ENCODE measurements at regions not wholly inside any gene's neighbourhood (a gene's known extent, or its start where the extent isn't known, plus 50 kb on each side); places are given as distances from the start of the nearest gene placed in this dataset.

DNA sequence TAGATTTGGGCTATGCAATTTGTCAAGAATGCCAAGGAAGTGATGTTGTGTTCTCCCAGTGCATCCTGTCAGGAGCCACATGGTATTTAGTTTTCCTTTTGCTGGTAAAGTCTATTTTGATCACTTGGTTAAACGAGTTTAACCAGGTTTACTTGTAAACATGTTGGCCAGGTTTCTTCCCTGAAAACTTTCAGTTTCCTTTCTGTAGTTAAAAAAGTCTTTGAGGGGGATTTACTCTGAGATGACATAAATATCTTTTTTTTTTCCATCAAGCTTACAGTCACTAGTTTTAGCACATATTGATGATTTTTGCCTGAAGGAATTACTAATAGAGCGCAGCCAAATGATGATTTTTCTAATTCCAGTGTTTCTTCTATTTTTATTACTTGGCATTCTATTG lies 320.5 kb downstream of the PHF14 start:
- DNase-seq (ENCODE audit: low read depth, low spot score) = no peak

DNA sequence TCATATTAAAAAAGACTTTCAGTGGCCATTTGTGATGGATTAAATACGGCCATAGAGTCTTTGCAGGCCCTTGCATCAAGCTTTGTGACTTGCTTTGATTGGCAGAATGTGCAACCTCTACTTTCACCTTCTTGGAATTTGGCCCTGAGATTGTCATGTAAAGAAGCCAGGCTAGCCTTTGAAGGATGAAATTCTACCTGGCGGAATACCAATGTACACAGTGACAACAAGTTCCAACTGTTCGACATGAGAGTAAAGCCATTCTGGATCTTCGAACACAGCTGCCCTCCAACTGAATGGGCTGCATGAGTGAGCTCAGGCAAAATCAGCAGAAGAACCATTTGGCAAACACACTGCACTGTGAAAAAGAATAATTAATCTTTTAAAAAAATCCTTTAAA lies 321.3 kb downstream of the PHF14 start:
- peak; percentile 19 for DNase-seq (ENCODE audit: low read depth, low spot score)

DNA sequence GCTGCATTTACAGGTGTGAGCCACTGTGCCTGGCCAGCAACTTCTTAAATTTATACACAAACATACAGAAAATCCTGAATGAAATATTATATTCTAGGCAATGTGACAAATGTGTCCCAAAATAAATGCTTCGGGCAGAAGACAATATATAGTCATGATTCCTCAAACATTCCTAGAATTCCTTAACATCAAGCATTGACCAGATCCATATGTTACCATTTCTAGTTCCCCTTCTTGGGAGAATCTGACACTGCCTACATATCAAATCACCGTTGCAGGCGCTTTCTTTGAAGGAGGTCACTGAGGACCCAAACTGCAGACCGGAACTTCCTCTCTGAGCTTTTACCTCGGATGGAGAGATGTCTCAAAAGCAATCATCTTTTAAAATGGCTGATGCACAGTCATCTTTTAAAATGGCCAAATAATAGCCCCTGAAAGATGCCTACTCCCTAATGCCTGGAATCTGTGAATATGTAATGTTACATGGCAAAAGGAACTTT lies 323.5 kb downstream of the PHF14 start:
- no peak for DNase-seq (ENCODE audit: low read depth, low spot score)

DNA sequence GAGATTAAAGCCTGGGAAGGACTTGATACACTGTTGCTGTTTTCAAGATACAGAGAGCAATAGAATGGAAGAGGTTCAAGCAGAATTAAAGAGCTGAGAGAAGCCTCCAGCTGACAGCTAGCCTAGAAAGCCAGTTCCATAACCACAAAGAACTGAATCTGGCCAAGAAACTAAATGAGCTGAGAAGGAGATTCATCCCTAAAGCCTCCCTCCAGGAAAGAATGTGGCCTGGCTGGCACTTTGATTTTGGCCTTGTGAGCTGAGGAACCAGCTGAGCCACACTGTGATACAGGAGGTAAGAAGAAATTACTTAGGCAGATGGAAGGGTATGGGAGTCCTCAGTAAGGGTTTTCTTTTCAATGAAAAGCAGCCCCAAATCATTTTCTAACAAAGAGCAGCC lies 324.1 kb downstream of the PHF14 start:
- DNase-seq (ENCODE audit: low read depth, low spot score) = peak; percentile 73

DNA sequence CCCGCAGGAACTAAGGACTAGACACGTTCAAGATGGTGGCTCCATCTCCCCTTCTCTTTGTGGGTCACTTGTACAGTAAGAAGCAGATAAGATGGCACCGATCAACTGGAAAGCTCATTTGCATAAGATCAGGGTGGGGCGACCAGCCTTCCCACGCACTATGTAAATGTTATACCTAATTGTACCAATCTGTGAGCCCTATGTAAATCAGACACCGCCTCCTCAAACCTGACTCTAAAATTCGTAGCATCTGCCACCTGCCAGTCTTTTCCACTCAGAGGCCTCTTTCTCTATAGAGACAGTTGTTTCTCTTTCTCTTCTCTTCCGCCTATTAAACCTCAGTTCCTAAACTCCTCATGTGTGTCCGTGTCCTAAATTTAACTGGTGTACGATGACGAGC lies 324.5 kb downstream of the PHF14 start:
- DNase-seq (ENCODE audit: low read depth, low spot score) = peak; percentile 5

DNA sequence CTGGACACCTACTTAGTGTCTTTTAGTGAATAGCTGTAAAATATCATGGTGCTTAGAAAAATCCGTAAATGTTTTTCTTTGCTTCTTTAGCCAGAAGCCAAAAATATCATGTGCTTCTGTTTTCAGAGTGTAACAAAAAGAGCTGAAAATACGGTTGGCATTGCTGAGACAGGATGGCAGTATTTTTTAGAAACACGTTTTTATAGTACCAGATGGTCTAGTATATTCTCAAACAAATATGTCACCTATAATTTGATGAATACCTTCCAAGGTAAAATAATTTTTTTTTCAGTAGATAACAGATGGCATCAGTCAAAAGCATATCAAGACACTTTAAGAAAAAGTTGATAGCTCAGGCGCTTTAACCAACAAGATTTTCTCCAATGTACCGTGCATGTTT lies 326.6 kb downstream of the PHF14 start:
- no peak for DNase-seq (ENCODE audit: low read depth, low spot score)

DNA sequence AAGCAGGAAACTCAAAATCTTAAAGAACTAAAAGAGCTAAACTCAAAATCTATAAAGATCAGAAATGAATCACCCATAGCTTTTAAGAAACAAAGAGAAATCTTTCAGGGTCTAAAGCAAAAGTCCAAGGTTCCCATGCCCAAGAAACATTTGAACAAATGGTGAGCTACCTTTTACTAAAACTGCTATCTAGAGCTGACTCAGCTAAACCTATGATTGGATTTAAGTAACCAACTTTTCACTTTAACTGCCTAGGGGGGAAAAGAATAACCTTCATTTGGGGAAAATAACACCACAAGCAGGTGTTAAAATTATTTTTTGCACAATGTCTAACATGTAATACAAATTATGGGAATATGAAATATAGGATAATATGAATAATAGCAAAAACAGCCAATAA lies 328.4 kb downstream of the PHF14 start:
- no peak for DNase-seq (ENCODE audit: low read depth, low spot score)

DNA sequence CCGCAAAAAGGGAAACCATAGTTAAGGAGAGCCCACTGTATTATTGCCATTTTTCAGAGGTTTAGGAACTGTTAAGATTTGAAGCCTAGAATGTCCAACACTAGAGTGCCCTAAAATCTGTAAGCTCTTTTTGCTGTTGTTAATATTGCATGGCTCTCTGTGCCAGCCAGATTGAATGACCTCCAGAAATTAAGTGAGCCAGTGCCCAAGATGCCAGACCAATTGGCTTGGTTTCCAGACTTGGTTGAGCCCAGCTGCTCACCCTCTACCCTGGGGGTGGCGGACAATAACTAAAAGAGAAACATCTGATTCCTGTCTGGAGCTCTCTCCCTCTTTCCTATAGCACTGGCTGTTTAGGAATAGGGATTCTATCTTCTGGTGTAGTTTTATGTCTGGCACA lies 340.1 kb downstream of the PHF14 start:
- no peak for DNase-seq (ENCODE audit: low read depth, low spot score)

DNA sequence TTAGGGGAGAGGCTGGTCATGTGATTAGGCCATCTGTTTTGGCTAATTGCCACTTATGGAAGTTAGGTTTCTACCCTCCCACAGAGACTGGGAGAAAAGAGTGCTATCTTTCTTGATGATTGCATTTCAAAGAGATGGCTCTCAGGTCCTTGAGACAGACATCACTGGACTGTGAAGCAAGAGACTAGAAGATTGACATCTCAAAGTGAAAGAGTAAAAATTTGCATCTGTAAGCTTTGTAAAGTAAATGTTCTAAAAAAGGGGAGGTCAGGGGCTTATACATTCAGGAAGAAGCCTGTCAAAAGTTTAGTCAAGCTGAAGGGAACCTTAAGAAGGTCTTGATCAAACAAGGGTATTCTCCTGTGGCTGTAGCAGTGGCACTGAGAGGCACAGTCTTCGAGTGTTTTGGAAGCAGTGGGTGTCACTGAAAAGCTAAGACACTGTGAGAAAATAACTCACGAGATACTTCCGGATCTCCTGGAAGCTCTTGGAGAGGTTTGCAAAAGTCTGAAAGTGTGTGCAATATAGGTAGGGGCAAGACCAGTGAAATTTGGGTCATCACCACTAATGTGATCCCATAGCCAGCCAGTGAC lies 342.1 kb downstream of the PHF14 start:
- no peak for DNase-seq (ENCODE audit: low read depth, low spot score)

DNA sequence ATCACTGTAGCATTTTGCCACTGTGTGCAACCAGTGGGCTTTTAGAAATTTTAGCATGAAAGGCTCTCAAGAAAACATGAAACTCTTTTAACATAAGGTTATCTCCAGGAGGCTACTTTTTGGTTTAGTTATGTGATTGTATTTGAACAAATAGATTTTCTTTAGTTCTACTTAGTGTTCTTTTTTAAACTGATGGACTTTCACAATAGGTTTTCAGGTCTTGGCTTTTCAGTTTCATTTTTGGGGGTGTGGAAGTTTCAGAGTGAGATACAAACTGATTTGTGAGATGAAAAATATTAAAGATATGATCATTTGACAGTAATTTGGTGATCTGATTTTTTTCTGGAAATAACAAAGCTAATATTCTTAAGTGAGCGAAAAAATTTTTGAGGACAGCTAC lies 344.1 kb downstream of the PHF14 start:
- DNase-seq (ENCODE audit: low read depth, low spot score) = no peak

DNA sequence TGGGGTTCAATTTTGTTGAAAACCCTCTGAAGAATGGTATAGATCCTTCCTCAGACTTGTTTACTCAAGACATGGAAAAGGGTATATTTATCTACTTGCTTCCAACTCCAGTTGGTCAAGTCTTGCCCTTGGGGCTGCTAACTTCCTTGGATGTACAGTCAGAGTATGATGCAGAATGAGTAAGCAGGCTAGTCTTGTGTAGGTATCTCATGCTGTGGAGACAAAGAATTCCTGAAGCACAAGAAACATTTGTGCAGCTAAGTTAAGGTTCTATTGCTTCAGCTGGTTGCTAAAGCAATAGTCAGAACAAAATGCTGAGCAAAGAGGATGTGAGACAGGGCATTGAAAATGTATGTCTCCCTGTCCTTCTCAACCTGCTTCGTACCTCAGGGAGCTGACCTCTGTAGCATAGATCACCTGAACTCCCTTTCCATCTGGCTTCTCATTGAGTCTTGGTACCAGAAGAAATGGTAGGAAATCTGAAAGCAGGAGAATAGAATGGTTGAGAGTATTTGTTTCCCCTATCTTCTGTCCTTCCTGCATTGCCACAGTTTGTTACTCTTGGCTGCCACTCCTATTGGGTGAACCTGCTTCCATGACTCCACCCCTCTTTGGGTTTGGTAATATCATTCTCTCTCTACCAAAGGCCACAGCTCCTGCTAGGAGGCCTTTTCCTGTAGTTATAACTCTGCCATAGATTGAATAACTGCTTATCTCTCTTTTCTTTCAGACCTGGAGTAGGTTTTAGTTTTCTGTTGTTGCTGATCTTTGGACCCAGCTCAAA lies 346.0 kb downstream of the PHF14 start:
- peak; percentile 3 for DNase-seq (ENCODE audit: low read depth, low spot score)

Measured in astrocyte of the hippocampus (primary cell).